GM12873 (cell line): ENCODE measurements at regions not wholly inside any gene's neighbourhood (a gene's known extent, or its start where the extent isn't known, plus 50 kb on each side); places are given as distances from the start of the nearest gene placed in this dataset.
A peak's percentile ranks its signal among the peaks of the same experiment; 100 is the strongest.

Source experiments
- CTCF ChIP-seq: IDR thresholded peaks from 2 replicates; pipeline ENCODE4 v1.5.1; 2012; ENCODE audit warnings: low read depth, mild to moderate bottlenecking, moderate library complexity, low read length, control low read depth; ENCODE audit not compliant: insufficient read depth; ENCODE audit errors: missing control alignments

- TF ChIP-seq CTCF: no peak
Observed at GRCh38 chr2:176923205-176923604, 289.4 kb upstream of the HNRNPA3 start.

GRCh38 chr2:176924909-176925534 is 287.6 kb upstream of the HNRNPA3 start:
- TF ChIP-seq CTCF: no peak

- TF ChIP-seq CTCF: no peak
Observed at GRCh38 chr2:176926453-176926852, 286.1 kb upstream of the HNRNPA3 start.

DNA sequence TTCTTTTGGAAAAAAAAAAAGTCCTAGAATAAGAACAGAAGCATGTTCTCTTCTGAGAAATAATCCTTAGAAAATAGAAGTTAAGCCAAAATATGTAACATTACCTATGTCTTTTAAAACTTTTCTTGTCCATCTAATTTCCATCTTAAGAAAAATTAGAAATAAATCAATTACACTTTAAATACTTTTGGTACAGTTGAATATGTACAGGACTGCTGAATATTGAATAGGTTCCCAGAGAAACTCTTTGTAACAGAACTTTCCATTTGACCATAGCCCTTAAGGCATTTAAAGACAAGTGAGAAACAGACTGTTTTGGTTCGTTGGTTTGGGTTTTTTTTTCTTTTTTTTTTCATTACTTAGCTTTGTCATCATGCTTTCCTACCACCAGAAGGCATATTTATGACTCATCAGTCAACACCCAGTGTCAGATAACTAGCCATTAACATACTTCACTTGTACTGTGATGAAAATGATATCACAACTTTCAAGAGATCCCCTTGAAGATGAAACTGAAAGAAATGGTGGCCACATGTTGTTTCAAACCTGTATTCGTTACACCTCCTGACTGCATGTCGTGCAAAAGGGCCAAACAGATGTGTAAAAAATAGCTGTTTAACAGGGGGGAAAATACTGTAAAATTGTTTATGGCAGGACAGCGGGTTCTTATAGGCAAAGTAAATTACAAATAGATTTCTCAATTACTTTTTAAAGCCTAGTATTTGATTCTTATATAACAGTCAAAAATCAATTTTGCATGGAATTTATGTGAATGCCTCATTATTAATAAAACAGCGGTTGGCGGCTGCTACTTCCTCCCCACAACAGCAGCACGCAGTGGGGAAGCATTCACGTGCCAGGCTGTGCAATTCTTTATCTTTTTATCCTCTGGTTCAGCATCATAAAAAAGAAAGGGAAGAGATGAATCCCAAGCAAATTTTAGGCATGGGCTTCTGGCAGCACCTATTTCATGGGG is 280.7 kb upstream of the HNRNPA3 start:
- TF ChIP-seq CTCF: peak; percentile 15

GRCh38 chr2:176934131-176934530 is 278.5 kb upstream of the HNRNPA3 start:
- no peak for TF ChIP-seq CTCF

DNA sequence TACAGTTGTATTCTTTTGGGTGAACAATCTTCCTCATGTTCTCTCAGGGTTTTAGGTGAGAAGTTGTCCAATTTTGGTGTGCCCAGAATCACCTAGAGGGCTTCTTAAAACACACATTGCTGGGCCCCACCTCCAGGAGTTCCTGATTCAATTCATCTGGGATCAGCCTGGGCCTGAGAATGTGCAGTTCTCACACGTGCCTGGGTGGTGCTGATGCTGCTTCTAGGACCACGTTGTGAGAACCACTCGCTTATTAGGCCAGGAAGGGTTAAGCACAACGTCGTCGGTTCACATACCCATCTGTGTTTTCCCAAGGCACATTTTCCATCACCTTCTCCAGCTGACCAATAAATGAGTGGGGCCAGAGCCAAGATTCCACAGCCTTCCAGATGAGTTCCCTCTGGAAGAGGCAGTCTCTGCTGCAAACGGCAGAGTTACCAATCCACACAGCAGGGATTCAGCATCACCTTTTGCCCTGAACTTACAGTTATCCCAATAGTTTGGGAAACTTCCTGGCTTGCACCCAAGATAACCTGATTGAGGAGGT is 277.7 kb upstream of the HNRNPA3 start:
- no peak for TF ChIP-seq CTCF

DNA sequence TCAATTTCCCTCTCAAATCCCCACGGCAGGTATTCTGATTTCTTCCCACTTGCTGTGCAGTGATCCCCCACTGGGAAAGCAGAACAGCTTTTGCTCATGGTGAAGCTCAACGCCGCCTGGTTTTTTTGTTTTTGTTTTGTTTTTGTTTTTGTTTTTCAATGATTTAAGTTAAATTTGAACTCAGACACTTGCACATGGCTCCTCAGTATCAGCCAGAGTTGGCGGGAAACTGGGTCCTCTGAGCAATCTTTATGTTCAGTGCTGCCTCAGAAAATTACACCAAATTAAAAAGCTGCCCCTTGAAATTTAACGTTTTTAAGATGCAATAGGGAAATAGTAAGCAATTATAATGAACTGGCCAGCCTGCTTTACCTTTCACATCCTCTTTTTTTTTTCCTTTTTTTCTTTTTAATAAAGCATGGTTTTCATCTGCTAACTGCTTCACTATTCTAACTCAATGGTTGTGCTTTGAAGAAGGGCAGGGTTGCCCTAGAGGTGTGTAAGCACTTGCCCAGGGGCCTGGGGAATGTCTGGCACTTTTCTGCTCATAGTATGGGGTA is 277.0 kb upstream of the HNRNPA3 start:
- no peak for TF ChIP-seq CTCF
